HTR-8/SVneo (cell line): ENCODE measurements at regions not wholly inside any gene's neighbourhood (a gene's known extent, or its start where the extent isn't known, plus 50 kb on each side); places are given as distances from the start of the nearest gene placed in this dataset.

Experiments used
- DNase-seq: peaks from one replicate; pipeline ENCODE4 v3.0.0; 2011; ENCODE audit warnings: low spot score, mixed read lengths; ENCODE audit not compliant: insufficient read length
- FAIRE-seq: peaks from 2 replicates; lab custom pipeline; 2011; peaks lifted over from hg19 to GRCh38; lab: Jason Lieb, UNC

DNA sequence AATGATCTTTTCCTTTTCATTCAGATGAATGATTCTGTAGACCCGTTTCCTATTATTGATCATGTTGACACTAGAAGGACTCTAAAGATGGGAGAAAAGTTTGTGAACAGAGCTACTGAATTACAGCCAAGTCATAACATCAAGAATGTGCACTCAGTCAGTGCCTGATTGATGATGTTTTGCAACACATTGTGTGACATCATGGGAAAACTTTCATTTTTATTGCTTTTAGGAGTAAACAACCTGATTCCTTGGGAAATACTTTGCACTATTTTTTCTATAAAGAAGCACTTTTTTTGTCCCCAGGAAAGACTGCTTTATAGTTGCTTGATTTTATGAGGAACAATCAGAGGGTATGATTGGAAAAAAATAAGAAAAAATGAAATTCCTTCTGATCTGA, 383.8 kb upstream of the JAG1 start:
- FAIRE-seq (no peak), DNase-seq (no peak)

DNA sequence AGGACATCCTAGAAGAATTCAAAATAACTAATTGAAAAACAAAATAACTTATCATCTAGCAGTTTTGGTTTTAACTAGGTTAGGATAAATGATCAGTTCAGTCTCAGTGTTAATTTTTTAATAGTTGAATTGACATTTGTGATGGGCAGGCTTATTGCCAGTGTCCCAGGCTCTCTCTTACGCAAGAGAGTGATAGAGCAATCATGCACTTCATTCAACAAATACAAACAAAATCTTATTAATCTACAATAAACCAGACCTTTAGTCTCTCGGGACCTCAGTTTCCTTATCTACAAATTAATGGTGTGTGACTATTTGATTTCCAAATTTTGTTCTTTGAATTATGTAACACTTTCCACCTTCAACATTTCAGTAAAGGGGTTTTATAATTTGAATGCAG, 385.9 kb upstream of the JAG1 start:
- DNase-seq (no peak), FAIRE-seq (no peak)

DNA sequence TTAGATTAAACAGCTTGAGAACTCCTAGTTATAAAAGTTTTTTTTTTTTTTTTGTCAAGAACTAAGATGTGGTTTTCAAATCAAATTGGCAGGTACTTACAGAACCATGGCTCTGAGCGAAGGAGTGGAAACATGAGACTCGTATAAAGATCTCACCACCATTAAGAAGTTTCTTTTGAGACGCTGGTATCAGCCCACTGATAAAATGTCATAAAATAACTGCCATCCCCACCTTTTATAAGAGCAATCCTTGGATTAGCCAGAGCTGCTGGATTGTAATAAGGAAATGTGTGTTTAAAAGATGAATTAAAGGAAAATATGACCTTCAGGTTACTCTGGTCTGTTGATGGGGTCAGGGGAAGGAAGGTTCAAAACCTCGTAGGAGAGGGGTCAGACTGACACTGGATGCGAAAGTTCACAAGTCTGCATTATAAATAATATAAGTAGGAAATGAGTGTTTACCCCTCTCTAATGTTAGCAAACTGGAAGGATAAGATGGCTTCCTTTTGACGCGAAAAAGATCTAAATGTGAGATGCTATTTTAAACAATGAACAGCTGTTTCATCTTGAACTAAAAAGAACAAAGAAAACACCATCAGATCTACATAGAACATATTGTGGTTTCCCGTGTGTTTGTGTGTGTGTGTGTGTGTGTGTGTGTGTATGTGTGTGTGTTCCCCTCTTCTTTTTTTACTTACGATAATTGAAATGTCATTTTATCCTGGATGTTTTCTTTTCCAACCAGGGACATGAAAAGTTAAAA, 386.8 kb upstream of the JAG1 start:
- DNase-seq, result no peak
- FAIRE-seq, result no peak

DNA sequence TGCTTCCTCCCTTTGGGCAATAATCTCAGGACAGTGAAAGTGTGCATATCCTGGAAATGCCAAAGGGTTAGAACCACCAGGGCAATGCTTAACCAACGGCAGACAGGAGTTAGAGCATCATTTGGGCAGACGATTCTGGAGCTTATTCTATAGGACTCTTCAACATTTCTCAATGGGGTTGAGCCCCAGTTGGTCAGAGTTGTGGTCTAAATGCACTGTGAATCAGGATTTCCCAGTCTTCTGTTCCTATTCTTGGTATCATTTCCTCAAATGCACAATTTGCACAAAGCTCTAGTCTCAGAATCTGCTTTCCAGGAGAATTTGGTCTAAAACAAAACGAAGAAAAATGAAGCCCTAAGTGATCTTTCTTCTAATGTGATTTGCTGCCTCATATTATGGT, 389.6 kb upstream of the JAG1 start:
- DNase-seq (no peak), FAIRE-seq (no peak)

DNA sequence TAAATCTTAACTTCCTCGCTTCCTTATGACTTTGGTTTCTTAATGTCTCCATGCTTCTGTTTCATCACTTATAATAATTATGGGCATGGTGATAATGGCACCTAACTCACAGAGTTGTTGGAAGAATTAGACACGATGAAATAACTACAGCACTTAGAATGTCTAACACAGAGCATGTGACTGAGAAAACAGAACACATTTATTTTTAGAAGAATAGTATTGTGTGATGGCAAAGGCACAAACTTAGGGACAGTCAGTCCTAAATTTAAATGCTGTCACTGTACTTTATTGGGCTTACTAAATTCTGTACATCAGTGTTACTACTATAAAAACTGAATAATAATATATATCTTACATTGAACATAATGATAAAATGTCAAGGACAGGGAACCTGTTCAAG, 391.1 kb upstream of the JAG1 start:
- no peak for FAIRE-seq
- no peak for DNase-seq

GRCh38 chr20:11067359-11067758, 393.6 kb upstream of the JAG1 start:
- FAIRE-seq (no peak), DNase-seq (no peak)

- no peak for DNase-seq
- no peak for FAIRE-seq
Measured at GRCh38 chr20:11072982-11073381, 399.2 kb upstream of the JAG1 start.

GRCh38 chr20:11076434-11077105, 402.8 kb upstream of the JAG1 start:
- DNase-seq, result no peak
- no peak for FAIRE-seq

- no peak for DNase-seq
- FAIRE-seq, result no peak
Measured at GRCh38 chr20:11077226-11077625, 403.4 kb upstream of the JAG1 start.

DNA sequence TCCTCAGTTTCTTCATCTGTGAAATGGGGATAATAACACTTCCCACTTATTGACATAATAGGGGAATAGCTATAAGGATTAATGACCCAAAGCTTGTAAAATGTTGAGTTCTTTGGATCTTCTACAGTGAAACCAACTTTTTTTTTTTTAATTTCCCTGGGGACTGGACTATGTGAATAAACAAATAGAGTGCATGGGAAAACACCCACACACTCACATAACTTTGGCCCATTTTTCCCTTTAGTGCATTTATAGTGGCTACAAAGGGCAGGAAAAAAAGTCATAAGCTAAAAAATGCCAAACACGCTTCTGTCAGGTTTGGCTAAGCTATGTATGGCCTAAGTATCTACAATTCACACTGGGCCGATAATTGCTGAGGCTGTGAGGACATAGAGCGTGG, 406.2 kb upstream of the JAG1 start:
- FAIRE-seq (no peak), DNase-seq (no peak)

GRCh38 chr20:11080781-11081377, 407.1 kb upstream of the JAG1 start:
- no peak for FAIRE-seq

DNA sequence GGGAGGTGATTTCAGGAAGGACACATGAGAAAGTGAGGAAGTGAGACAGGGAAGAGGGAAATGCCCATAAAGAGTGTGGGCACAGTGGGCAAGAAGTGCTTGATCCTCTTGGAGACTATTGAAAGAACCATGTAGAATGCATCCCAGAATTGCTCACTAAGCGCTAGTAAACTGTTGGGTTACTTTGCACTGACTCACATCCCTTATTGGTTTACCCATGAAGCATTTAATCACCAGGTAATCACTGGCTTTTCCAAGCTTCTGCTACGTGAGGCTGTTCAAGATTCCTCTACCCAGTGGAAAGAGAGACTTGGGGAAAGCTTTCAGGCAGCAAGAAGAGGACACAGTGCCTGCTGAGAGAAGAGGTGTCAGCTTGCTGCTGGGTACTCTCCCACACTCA, 410.0 kb upstream of the JAG1 start:
- FAIRE-seq (no peak), DNase-seq (no peak)

More at GRCh38 chr20:11080781-11081377, 407.1 kb upstream of the JAG1 start:
- no peak for DNase-seq

DNA sequence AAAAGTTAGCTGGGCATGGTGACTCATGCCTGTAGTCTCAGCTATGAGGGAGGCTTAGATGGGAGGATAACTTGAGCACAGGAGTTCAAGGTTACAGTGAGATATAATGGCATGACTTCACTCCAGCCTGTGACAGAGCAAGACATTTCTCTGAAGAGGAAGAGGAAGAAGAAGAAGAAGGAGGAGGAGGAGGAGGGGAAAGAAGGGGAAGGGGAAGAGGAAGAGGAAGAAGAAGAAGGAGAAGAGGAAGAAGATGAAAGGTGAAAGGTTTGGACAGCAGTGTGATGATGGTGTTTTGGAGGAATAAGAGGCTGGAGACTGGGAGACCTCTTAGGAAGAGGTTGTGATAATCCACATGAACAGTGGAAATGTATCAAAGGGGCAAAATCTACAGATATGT, 410.7 kb upstream of the JAG1 start:
- FAIRE-seq, result no peak
- no peak for DNase-seq

DNA sequence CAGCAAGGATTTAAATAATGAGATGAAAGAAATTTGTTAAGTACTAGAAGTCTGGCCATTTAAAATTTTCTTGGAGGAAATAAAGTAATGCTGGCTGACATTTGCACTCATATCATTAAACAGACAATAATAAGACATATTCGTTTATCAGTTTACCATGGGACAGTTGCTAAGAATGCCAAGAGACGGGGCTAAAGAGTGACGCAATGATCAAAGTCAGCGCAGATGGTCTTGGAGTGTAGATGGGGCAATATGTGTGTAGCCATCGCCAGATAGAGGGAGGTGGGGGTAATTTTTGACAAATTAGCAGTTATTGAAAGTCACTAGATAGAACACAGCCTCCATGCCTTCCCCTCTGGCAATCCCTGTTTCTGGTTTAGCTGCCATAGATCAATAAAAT, 413.2 kb upstream of the JAG1 start:
- DNase-seq, result no peak
- no peak for FAIRE-seq

DNA sequence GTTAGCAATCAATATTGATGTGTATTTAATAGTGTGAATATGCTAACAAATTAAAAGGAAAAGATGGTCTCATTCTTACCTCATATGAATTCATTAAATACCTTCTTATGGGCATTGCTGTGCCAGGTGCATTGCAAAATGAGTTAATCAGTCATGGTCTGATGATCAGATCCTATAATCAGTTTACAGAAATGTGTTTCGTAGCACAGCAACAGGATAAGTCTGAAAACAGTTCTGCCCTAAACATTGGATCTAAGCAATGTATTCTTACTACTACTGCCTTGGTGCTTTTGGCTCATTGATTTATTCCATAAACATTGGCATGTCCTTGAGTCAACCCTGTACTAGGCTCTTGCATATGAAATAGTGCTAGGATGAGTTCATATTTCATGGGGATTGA, 417.0 kb upstream of the JAG1 start:
- no peak for FAIRE-seq
- DNase-seq, result no peak

- DNase-seq (no peak), FAIRE-seq (no peak)
Measured at GRCh38 chr20:11091511-11091910, 417.7 kb upstream of the JAG1 start.

- FAIRE-seq, result no peak
- no peak for DNase-seq
Measured at GRCh38 chr20:11092151-11092550, 418.4 kb upstream of the JAG1 start.

DNA sequence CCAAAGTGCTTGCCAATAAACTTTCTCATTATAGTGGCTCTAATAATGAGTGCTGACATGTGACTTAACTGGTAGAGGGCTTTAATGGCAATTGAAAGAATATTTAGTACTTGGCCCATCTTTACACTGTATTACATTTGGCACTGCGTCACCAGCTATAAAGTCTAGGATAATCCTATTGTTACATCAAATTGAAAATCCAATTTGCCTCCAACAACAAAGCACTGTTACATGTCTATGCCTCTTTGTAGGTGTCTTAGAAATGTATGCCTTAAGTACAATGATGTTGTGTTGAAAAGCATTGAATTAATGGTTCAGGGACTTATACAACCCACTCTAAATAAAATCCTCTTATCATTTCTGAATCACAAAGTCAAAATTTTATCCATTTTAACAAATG, 420.4 kb upstream of the JAG1 start:
- FAIRE-seq (no peak), DNase-seq (no peak)

GRCh38 chr20:11094711-11095110, 420.9 kb upstream of the JAG1 start:
- FAIRE-seq (no peak), DNase-seq (no peak)

DNA sequence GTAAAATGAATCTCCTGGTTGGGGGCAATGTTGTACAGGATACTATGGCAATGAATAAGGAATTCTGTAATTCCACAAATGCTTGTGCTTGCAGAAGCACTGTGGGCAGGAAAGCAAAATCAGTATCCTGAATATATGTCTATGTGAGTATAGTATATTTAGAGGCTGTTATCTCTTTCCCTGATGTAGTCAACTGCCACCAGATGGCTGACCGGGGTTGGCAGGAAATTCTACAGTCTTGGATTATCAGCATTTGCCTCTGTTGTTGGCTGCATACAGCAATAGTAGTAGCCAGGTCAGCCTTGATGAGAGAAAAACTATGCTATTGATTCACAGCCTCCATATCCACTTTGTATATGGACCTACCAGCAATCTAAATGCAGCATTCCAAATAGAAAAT, 425.1 kb upstream of the JAG1 start:
- DNase-seq (no peak), FAIRE-seq (no peak)

DNA sequence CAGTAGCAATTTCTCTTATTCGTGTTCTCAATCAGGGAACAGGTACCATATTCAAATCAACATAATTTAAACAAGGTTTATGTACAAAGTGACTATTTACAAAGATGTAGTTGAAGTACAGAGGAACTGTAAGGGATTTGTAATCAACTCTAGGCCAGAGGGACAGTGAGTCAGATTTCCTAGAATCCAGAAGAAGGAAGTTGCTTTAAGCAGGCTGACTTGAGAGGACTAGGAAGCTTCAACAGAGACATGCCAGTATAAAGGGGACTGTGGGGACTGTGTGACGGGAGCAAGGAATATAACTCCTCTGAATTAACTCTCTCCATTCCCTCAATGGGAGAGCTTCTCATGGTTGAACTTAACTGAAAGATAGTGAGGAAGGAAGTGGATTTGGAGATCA, 427.4 kb upstream of the JAG1 start:
- FAIRE-seq (no peak), DNase-seq (no peak)

DNA sequence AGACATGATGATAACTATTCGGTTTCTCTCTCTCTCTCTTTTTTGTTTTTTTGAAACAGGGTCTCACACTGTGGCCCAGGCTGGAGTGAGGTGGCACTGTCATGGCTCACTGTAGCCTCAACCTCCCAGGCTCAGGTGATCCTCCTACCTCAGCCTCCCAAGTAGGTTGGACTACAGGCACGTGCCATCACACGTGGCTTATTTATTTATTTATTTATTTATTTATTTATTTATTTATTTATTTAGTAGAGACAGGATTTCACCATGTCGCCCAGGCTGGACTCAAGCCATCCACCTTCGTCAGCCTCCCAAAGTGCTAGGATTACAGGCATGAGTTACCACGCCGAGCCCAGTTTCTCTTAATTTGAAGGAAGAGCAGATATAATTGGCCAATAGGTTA, 427.9 kb upstream of the JAG1 start:
- no peak for FAIRE-seq
- DNase-seq, result no peak
